Glomerular visceral epithelial cell (primary cell): ENCODE measurements at regions not wholly inside any gene's neighbourhood (a gene's known extent, or its start where the extent isn't known, plus 50 kb on each side); places are given as distances from the start of the nearest gene placed in this dataset.
"Not testable (repeated sequence)": the region's sequence is repeated elsewhere in the genome, so short reads cannot be mapped to it uniquely, and the experiment has no call there.

Experiments
- DNase-seq: peaks from one replicate; pipeline ENCODE4 v3.0.0-alpha.2; 2016; ENCODE audit errors: extremely low spot score

DNA sequence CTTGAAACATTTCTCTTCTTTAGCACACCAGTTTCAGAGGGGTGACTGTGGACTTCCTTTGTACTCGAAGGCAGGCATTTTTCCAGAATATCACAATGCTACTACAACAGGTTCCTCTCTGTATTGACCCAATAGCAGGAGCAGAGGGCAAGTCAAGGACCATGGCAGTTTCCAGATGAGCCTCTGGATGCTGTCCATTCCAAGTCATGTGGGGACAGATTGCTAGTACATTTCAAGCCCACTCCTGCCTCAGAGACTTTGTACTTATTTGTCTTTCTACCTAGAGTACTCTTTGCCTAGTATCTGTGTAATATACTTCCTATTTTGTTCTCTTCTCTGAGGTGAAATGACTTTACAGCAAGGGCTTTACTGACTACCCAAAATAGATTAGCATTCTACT is 373.9 kb downstream of the PIK3C3 start:
- no peak for DNase-seq

DNA sequence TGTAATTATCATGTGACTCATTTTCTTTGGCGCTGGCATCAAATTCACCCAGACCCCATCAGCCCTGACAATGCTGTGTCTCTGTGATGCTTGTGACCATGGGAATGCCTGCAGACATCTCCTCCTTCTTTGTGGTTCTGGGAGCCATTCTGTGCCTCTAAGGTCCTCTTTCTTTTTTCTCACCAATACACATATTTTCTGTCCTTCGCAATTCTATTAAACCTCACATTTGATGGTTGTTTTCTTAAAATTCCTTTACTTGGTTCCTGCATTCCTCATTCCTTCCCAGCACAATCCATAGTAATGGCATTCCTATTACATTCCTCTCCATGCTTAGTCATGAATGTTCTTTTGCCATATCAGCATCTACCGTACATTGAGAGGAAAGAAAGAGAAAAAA is 375.3 kb downstream of the PIK3C3 start:
- DNase-seq: peak; percentile 30

DNA sequence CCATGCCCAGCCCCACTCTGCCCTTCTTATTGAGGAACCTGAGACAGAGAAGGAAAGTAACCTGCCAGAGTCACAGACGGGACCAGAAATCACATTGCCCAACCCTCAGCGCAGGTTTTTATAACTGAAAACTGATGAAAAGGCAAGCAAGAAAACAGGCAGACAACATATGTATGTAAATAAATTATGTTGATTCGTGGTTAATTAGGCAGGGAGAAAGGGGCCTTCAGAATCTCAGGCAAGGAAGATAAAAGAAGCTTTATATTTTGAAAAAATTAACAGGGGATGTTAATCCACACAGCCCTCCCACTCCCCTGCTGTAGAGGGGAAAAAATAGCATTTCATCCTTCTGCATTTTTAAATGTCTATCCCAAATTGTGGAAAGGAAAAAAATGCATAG is 378.5 kb downstream of the PIK3C3 start:
- DNase-seq: no peak

DNA sequence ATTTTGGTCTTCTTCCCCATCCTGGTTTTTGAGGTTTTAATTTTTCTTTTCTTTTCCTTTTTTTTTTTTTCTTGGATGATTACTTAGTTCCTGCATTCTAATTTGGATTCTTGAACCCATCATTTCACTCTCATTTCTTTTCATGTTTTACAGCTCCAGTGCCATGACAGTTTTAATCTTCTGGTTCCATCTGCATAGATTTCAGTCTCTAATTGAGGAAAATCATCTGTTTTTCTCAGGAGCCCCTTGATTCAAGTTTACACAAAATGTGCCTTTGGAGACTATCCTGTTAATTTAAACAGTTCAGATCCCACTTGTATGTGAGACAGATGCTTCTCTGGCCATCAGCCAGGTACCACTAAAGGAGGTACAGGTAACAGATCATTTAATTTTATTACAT is 379.9 kb downstream of the PIK3C3 start:
- DNase-seq: no peak

DNA sequence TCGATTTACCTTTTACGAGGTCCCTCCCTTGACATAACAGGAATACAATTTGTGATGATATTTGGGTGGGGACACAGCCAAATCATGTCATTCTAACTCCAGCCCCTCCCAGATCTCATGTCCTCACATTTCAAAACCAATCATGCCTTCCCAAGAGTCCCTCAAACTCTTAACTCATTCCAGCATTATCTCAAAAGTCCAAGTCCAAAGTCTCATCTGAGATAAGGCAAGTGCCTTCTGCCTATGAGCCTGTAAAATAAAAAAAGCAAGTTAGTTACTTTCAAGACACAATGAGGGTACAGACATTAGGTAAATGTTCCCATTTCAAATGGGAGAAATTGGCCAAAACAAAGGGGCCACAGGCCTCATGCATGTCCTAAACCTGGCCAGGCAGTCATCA is 381.1 kb downstream of the PIK3C3 start:
- DNase-seq: no peak

DNA sequence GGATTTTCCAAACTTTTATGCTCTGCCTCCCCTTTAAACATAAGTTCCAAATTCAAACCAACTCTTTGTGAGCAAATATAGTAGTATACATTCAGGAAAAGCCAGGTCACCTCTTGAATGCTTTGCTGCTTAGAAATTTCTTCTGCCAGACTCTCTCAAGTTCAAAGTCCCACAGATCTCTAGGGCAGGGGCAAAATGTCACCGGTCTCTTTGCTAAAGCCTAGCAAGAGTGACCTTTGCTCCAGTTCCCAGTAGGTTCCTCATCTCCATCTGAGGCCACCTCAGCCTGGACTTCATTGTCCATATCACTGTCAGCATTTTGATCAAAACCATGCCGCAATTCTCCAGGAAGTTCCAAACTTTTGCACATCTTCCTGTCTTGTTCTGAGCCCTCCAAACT is 382.3 kb downstream of the PIK3C3 start:
- not testable (repeated sequence) for DNase-seq

DNA sequence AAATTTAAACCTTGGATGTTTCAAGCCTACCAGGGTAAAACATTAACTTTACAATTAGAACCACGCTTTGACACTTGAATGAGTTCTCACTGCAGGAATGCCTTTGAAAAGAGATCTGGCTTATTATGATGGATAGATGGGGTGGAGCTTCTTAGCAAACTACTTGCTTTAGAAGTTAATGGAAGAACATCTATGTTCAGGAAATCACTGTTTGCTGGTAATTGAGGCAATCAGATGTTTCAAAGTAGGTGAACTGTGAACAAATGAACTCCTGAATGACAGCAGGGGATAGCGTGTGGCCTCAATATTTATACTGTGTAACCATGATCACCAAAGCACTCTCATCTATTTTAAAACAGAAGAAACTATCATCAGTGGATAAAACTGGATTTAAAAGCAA is 383.6 kb downstream of the PIK3C3 start:
- DNase-seq: peak; percentile 81

DNA sequence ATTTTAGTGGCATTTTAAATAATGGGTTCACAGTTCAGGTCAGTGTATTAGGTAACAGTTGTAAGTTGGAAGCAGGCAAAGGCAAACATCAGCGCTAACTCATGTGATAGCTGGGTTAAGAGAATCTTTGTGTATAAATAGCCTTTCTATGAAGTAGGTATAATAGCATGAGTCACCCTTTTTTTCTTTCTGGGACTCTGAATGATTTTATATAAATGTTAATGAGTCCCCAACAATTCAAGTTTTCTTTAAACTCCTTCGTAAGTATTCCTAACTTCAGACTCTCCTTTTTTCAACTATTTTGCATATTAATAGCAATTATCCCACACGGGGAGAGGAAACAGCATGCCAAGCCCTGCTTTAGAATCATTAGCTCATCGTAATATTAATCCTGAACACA is 384.3 kb downstream of the PIK3C3 start:
- peak; percentile 25 for DNase-seq

DNA sequence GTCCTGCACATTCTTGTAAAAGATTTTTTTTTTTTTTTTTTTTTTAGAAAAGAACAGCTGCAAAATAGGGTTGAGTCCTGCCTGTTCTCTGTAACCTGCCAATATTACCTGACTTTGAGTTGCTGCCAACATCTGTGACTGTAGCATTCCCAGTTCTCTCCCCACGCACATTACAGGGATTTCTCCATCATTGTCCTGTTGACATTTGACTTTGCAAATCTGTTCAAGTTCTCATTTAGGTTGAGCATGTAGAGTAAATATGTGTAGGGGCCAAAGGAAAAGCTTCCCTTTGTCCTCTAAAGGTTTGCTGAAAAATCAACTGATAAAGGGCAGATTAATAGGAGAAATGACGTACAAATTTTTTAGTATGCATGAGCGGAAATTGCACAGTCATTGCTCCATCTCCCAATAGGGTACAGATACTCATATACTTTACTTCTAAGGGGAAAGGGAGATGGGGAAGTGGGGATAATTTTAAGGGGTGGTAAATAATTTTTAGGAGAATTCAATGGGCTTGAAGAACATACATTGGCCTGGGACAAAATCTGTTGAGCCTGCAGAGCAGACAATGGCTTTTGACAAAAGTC is 385.5 kb downstream of the PIK3C3 start:
- no peak for DNase-seq

DNA sequence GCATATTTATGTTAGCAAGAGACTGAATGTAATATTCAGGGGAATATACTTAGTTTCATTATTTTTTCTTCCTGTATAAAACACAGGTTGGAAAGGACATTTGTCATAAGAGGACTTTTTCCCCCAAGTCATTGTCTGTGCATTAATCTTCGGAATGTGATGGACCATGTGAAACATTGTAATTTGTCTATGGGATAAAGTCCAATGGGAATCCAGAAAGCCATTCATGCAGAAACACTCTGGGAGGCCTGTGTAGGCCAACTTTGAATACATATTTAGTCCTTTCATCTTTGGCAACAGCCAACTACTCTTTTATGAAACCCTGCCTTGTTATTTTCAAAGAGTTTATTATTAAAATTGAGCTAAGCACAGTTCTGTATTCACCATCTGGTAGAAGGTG is 386.4 kb downstream of the PIK3C3 start:
- peak; percentile 35 for DNase-seq

DNA sequence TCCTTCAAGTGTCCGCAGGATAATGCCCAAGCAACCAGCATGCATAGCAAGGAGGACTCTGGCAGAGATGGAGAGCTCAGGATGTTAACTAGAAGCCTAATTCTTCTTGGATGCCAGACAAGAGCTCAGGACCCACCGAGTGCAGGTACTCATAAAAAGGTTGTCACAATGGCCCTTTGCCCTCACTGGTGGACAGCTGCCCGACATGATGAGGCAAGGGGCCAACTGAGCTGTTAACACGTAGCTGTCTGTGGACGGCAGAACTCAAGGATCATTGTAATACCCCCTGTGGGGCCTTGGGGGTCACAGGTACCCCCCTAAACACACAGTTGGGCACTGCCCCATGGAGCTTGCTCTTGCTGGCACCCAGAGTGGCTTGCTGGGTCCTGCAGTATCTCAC is 393.7 kb downstream of the PIK3C3 start:
- no peak for DNase-seq

DNA sequence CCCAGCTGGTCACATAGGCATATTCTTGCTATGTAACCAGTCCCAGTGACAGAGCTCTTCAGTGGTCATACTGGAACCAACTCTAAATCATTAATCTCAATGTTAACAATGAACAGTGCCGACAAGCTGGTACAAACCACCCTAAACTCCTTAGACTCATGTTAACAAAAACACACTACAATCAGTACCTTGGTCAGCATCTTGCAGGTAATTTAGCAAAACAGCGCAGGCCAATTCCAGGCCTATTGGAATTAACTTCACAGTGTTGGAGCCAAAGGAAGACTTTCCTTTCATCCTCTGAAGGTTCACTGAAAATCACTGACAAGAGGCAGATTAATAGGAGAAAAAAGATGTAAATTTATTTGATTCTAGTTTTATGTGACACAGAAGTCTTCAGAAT is 396.4 kb downstream of the PIK3C3 start:
- no peak for DNase-seq

DNA sequence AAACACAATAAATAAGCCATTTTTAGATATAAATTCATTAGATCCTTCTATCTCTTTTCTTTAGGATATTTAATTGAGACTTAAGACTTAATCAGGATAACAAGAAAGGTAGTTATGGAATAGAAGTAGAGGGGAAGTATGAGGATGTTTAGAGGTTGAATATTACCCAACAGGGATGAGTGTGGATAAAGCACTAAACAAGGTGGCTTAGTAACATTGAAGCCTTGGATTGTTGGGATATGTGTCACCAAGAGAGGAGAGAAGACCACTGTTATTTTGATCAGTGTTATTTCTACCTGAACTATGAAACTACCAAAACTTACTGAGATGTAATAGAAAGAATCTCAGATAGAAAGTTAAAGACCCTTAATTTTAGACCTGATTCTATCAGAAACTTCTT is 405.7 kb downstream of the PIK3C3 start:
- no peak for DNase-seq

DNA sequence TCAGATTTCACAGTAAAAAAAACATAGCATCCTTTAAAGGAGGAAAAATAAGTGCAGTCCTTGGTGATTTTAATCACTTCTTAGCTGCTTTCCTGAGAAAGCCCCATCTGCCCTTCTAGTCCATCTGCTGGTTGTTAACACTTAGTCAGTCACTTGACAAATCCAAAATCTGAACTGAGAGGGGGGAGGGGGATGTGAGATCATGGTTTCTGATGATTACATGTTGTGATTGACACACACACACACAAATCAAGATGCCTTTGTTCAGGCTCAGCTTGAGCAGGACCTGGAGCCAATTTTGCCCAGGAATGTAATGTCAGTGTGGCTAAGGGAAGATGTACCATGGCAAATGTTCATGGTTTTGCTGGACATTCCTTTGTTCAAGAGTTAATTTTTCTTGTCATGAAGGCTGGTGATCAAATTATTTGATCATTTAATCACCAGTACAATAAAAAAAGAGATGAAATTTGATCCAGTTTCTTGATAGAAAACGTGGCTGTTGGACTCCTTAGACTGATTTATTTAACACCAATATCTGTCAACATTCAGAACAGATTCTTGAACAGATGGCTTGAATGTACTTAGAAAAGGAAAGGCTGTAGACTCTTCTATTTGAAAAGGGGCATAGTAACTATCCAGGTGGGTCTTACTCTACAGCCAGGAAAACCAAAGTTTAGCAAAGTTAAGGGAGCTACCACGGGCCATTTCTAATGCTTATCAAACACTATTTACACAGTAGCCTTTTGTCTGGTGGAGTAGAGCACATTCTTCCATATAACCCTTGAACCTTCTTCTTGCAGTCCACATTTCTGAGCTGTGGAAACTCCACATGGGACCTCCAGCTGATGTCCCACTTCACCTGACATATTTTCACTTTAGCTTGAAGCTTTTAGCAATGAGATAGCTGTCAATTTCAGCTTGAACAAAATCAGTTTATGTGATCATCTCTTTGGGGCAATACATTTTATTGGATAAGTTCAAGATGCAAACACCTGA is 408.7 kb downstream of the PIK3C3 start:
- no peak for DNase-seq

DNA sequence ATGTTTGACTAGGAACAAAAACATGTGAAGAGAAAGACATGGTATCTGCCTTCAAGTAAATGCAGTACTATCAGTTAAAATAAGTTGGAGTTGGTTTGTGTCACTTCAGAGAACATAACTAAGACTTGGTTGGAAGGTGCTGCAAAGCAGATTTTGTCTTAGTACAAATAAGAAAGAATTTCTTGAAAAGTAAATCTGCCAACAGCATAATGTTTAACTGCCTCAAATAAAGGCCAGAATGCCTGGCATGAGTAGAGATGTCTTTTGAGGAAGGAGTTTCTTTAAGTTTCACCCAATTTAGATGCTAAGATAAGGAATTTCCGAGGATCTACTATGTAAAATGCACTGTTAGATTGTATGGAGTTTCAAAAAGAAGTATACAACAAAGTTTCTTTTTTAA is 409.7 kb downstream of the PIK3C3 start:
- no peak for DNase-seq

DNA sequence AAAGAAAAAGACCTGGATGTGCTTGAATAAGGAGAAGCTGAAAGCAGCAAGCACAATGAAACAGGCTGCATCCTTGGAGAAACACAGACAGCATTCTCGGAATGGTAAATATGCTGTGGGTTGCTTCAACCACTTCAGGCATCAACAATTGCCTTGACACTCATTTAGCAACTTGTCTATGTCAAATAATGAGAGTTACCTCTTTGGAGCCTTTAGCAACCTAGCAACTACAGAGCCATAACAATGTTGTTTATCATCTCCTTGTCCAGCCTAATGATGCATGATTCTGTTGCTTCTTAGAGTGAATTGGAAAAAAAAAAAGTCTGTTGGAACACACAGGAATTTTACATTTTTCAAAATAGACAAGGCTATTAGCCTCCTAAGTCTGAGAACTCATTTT is 410.6 kb downstream of the PIK3C3 start:
- no peak for DNase-seq

DNA sequence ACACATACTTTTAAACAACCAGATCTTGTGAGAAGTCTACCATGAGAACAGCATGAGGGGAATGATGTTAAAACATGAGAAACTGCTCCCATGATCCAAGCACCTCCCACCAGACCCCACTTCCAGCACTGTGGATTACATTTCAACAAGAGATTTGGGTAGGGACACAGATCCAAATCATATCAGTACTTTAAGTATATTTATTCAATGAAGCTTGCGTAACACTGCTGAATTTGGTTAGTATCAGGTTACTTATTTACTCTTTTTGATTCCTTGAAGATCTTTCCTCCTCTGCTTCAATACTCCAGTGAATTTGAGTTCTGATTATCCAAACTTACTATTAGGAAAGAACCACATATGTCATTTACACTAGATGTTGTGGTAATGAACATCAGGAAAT is 418.6 kb downstream of the PIK3C3 start:
- DNase-seq: no peak

DNA sequence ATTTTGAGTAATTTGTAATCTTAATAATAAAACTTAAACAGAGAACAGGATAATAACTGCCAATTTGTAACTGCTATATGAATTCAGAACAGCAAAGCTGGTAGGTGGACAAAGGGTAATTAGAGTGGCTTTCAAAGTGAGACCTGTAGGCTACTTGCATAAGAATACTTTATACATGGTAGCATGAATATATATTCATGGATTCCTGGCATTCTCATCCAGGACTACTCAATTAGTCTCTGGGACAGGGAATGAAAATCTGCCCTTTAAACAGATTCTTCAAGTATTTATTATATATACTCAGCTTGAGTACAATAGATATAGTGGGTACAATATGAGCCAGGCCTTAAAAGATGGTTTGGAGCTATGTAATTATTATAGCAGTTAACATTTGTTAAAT is 419.9 kb downstream of the PIK3C3 start:
- DNase-seq: no peak

DNA sequence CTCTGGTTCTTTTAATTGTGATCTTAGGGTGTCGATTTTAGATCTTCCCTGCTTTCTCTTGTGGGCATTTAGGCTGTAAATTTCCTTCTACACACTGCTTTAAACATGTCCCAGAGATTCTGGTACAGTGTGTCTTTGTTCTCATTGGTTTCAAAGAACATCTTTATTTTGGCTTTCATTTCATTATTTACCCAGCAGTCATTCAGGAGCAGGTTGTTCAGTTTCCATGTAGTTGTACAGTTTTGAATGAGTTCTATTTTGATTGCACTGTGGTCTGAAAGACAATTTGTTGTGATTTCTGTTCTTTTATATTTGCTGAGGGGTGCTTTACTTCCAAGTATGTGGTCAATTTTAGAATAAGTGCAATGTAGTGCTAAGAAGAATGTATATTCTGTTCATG is 423.8 kb downstream of the PIK3C3 start:
- DNase-seq: not testable (repeated sequence)

DNA sequence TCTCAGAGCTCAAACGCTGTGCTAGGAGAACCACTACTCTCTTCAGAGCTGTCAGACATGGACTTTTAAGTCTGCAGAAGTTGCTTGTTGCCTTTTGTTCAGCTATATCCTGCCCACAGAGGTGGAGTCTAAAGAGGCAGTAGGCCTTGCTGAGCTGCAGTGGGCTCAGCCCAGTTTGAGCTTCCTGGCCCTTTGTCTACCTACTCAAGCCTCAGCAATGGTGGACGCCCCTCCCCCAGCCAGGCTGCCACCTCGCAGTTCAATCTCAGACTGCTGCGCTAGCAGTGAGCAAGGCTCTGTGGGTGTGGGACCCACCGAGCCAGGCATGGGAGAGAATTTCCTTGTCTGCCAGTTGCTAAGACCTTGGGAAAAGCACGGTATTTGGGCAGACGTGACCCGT is 426.2 kb downstream of the PIK3C3 start:
- DNase-seq: not testable (repeated sequence)

DNA sequence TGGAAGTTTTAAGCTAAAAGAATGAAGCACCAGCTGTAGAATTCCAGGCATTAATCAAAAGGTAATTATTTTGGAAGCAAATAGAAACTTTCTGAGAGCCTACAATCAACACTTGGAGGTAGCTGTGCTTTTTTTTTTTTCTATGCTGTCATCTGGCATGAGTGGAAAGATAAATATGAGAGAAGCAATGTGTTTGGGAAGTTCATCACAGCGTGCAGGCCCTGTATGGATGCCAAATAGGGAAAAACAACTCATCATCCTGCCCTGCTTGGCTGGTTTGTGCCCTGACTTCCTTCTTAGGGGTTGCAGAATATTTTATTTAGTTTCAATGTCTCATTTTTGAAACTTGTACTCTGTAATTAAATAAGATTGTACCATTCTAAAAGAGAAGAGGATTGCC is 437.4 kb downstream of the PIK3C3 start:
- peak; percentile 23 for DNase-seq

DNA sequence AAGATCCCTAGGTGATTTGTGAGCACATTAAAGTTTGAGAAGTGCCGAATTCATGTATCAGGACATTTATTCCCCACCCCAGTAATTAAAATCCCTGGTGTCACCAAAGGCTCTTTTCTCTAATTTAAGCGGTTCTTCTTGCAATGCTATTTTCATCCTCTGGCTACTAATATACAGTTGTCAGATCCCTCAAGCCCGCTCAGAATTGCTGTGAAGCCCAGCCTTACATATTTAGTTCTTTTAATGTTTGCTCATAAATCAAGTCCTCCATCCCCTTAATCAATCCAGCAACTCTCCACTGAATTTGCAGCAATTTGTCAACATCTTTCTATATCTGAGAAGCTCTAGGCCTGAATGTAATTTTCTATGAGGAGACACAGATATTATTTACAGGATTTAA is 437.9 kb downstream of the PIK3C3 start:
- no peak for DNase-seq

DNA sequence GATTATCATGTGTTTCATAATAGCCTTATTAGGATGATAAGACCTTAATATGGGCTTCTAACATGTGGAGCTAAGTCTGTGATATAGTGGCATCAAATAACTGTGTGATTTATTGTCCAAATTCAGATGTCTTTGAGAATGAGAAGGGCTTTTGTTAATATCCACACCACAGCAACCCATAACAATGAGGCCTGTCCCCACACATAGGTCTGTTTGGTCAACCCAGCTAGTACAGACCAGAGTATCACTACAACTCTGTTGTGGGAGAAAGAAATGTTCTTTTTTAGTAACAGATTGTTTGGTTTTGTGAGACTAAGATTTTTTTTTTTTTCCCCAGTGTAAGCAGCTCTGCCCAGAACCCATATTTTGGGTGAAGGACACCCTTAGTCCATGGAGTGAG is 439.2 kb downstream of the PIK3C3 start:
- DNase-seq: no peak
